Endothelial cell of umbilical vein (primary cell): ENCODE measurements at regions not wholly inside any gene's neighbourhood (a gene's known extent, or its start where the extent isn't known, plus 50 kb on each side); places are given as distances from the start of the nearest gene placed in this dataset.

Experiments
- BruUV-seq: library from RNA; stranded (reverse); fragments of 400-500 nt; replicated peaks from 2 replicates; lab custom pipeline; 2021; lab: Mats Ljungman, UMichigan
- CTCF ChIA-PET: fragments of 300-600, 350-600 bp; sonication (Branson Sonifier 250); formaldehyde crosslinking; loops from one replicate; lab custom pipeline; 2021; ENCODE audit warnings: antibody characterized with exemption, inconsistent platforms; lab: Charles Lee
- POLR2A ChIA-PET: fragments of 300-600, 350-600 bp; sonication (Branson Sonifier 250); formaldehyde crosslinking; loops from one replicate; lab custom pipeline; 2021; ENCODE audit warnings: antibody characterized with exemption, inconsistent platforms; lab: Charles Lee
- DNase-seq: peaks from one replicate; pipeline ENCODE4 v3.0.0-alpha.2; 2011; ENCODE audit warnings: low read depth, low spot score
- FAIRE-seq: peaks from 2 replicates; lab custom pipeline; 2011; peaks lifted over from hg19 to GRCh38; lab: Jason Lieb, UNC
- H2AFZ ChIP-seq: 2 replicates; pipeline ENCODE4 v1.6.0; 2012; ENCODE audit warnings: low read depth, low read length, control low read depth, inconsistent platforms
- H3K27ac ChIP-seq: 2 replicates; pipeline ENCODE4 v1.5.1; 2011; ENCODE audit warnings: low read depth, mild to moderate bottlenecking, control low read depth, low read length, moderate library complexity; ENCODE audit not compliant: insufficient read depth
- H3K27me3 ChIP-seq, 2 experiments: 2 replicates each; pipeline versions ENCODE4 v1.6.0 to v1.6.1; 2011; ENCODE audit warnings: low read length in 2 of 2, mixed read lengths in 1 of 2; ENCODE audit not compliant: control insufficient read depth in 2 of 2, insufficient read depth in 2 of 2
- H3K36me3 ChIP-seq, 2 experiments: 2 replicates in 1 of 2; 3 replicates in 1 of 2; pipeline ENCODE4 v1.5.1; 2011; ENCODE audit warnings: low read length in 2 of 2, mild to moderate bottlenecking in 1 of 2, moderate library complexity in 1 of 2; ENCODE audit not compliant: control insufficient read depth in 2 of 2, insufficient read depth in 2 of 2; ENCODE audit errors: extremely low read depth in 1 of 2
- H3K4me1 ChIP-seq: 3 replicates; pipeline ENCODE4 v1.5.1; 2011; ENCODE audit warnings: mild to moderate bottlenecking, low read length; ENCODE audit not compliant: control insufficient read depth, insufficient read depth; ENCODE audit errors: extremely low read depth
- H3K4me2 ChIP-seq: 2 replicates; pipeline ENCODE4 v1.6.1; 2011; ENCODE audit warnings: low read length, control low read depth, mixed read lengths; ENCODE audit not compliant: insufficient read depth
- H3K4me3 ChIP-seq, 3 experiments: fragments of 200-600 bp in 1 of 3; sonication (generic), shearing (Covaris generic) in 1 of 3; replicated peaks in 1 of 3; 2 replicates each; pipeline ENCODE4 v1.5.1; 2011 to 2016; ENCODE audit warnings: control low read depth in 3 of 3, low read length in 3 of 3, mild to moderate bottlenecking in 2 of 3, inconsistent platforms in 1 of 3, low read depth in 1 of 3, moderate library complexity in 1 of 3; ENCODE audit not compliant: insufficient read depth in 1 of 3
- H3K79me2 ChIP-seq: 2 replicates; pipeline ENCODE4 v1.6.0; 2012; ENCODE audit warnings: low read length, inconsistent platforms; ENCODE audit not compliant: control insufficient read depth, insufficient read depth
- H3K9ac ChIP-seq: replicated peaks from 2 replicates; pipeline ENCODE3; 2011; ENCODE audit warnings: low read length, control low read depth; ENCODE audit not compliant: insufficient read depth; ENCODE audit errors: extremely low read depth
- H3K9me1 ChIP-seq: replicated peaks from 3 replicates; pipeline ENCODE4 v1.6.0; 2011; ENCODE audit warnings: mild to moderate bottlenecking, low read length; ENCODE audit not compliant: control insufficient read depth, insufficient read depth; ENCODE audit errors: extremely low read depth
- H3K9me3 ChIP-seq: replicated peaks from 2 replicates; pipeline ENCODE4 v1.5.1; 2012; ENCODE audit warnings: low read length, inconsistent platforms; ENCODE audit not compliant: control insufficient read depth, insufficient read depth
- H4K20me1 ChIP-seq: replicated peaks from 2 replicates; pipeline ENCODE3; 2011; ENCODE audit warnings: mild to moderate bottlenecking, low read length; ENCODE audit not compliant: control insufficient read depth, insufficient read depth; ENCODE audit errors: extremely low read depth
- CTCF ChIP-seq, 2 donors: IDR thresholded peaks; 1 replicate in 1 of 2; 2 replicates in 1 of 2; pipeline ENCODE4 v1.5.1; 2011; ENCODE audit warnings: low read length in 2 of 2, mild to moderate bottlenecking in 2 of 2, moderate library complexity in 2 of 2, control low read depth in 1 of 2, inconsistent platforms in 1 of 2, low read depth in 1 of 2; ENCODE audit not compliant: insufficient read depth in 1 of 2; ENCODE audit errors: extremely low read depth in 1 of 2
- EZH2 ChIP-seq: IDR thresholded peaks from 2 replicates; pipeline ENCODE4 v1.6.1; 2012; ENCODE audit warnings: borderline replicate concordance, low read depth, mild to moderate bottlenecking, moderate library complexity, low read length, inconsistent platforms; ENCODE audit not compliant: severe bottlenecking
- FOS ChIP-seq: IDR thresholded peaks from 2 replicates; pipeline ENCODE4 v1.6.1; 2011; ENCODE audit warnings: mild to moderate bottlenecking, low read length, moderate library complexity, borderline replicate concordance; ENCODE audit not compliant: insufficient read depth
- GATA2 ChIP-seq: IDR thresholded peaks from 2 replicates; pipeline ENCODE4 v1.7.0; 2011; ENCODE audit warnings: low read depth, mild to moderate bottlenecking, moderate library complexity, mixed read lengths, low read length; ENCODE audit not compliant: insufficient read length, insufficient read depth
- JUN ChIP-seq: IDR thresholded peaks from 2 replicates; pipeline ENCODE4 v1.6.1; 2011; ENCODE audit warnings: borderline replicate concordance, low read depth; ENCODE audit not compliant: insufficient read length, insufficient read depth
- MAX ChIP-seq: IDR thresholded peaks from 2 replicates; pipeline ENCODE4 v1.6.1; 2011; ENCODE audit not compliant: insufficient read depth, insufficient read length
- MYC ChIP-seq: IDR thresholded peaks from one replicate; pipeline ENCODE4 v1.6.1; 2011; ENCODE audit warnings: mild to moderate bottlenecking, low read depth, low read length
- POLR2A ChIP-seq: IDR thresholded peaks from 2 replicates; pipeline ENCODE4 v1.6.1; 2012; ENCODE audit warnings: low read depth, mild to moderate bottlenecking, control low read depth, low read length
- POLR2AphosphoS5 ChIP-seq: IDR thresholded peaks from 2 replicates; pipeline ENCODE4 v1.6.1; 2012; ENCODE audit warnings: low read depth, mild to moderate bottlenecking, control low read depth, low read length, moderate library complexity; ENCODE audit not compliant: insufficient read depth
- dilution Hi-C: fragments of 300-500 bp; cut with MboI; formaldehyde crosslinking; loops from one replicate; pipeline ENCODE4 v1.15.0; 2019; ENCODE audit warnings: low sequenced_read_pairs; ENCODE audit not compliant: extremely low pct_ligation_motif_present
- intact Hi-C: fragments of 100-400 bp; cut with micrococcal nuclease; formaldehyde crosslinking; loops from one replicate; pipeline ENCODE4 v1.10.0; 2022

DNA sequence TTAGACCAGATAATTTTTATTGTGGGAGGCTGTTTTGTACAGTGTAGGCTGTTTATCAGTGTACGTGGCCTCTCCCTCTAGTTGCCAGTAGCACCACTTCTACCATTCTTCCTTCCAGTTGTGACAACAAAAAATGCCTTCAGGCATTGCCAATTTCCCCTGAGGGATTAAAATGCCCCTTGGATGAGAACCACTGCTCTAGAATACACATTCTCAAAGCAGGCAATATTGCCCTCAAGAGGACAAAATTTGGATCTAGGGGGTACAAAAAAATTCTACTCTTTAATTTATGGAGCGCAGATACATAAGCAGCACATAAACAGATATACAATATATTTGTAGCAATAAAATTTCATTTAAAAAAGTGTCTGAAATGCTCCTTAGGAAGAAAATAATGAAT is 674.6 kb downstream of the PTPRC start:
- H3K36me3 ChIP-seq, result no peaks in the 10 kb centered on the region
- peaks cover 4% of the 10 kb centered on the region for H3K4me1 ChIP-seq
- dilution Hi-C loops, result no loop called here
- intact Hi-C loops, result no loop called here
- ChIA-PET POLR2A (no interaction called here), CTCF (no interaction called here)
- no peaks in the 10 kb centered on the region for H3K9me1 ChIP-seq
- H3K4me3 ChIP-seq, result no peak overlapping the region
- H4K20me1 ChIP-seq, result no peaks in the 10 kb centered on the region
- no peak overlapping the region for H3K4me2 ChIP-seq
- no peak overlapping the region for H2AFZ ChIP-seq
- TF ChIP-seq EZH2, result no peak
- no peak for TF ChIP-seq JUN
- no peak for TF ChIP-seq MAX
- no peak for TF ChIP-seq POLR2AphosphoS5
- no peak for TF ChIP-seq GATA2
- TF ChIP-seq FOS, result no peak
- no peak for TF ChIP-seq MYC
- no peak for TF ChIP-seq CTCF (IDR thresholded peaks at IDR 0.05; ENCODE audit: extremely low read depth in 1 of 2, insufficient read depth in 1 of 2, low read depth in 1 of 2, low read length in 2 of 2)
- TF ChIP-seq POLR2A, result no peak
- H3K9ac ChIP-seq, result no peak overlapping the region
- H3K27ac ChIP-seq, result no peak overlapping the region
- FAIRE-seq (no peak), DNase-seq (no peak)
- H3K9me3 ChIP-seq, result no peaks in the 10 kb centered on the region
- H3K27me3 ChIP-seq, result no peaks in the 10 kb centered on the region
- BruUV-seq, result no TSS peak
- H3K79me2 ChIP-seq, result no peaks in the 10 kb centered on the region
